ENCODE measurements at regions not wholly inside any gene's neighbourhood (a gene's known extent, or its start where the extent isn't known, plus 50 kb on each side); places are given as distances from the start of the nearest gene placed in this dataset.

GRCh38 chr3:1987980-1988379 lies 110.7 kb upstream of the CNTN4 start:
- Histone ChIP-seq H3K4me3 (ENCODE audit: low read depth, low read length) (no peak overlapping the region), H3K27me3 (ENCODE audit: control insufficient read depth, insufficient read depth, low read length) (no peaks in the 10 kb centered on the region), H3K36me3 (ENCODE audit: control insufficient read depth, insufficient read depth, low read length) (no peaks in the 10 kb centered on the region), H3K9me3 (ENCODE audit: control insufficient read depth in 2 of 2, low read length in 2 of 2) (peaks cover 0 to 5% of the 10 kb centered on the region in 2 experiments), H3K4me1 (ENCODE audit: control insufficient read depth, insufficient read depth, low read length, poor library complexity, severe bottlenecking) (no peaks in the 10 kb centered on the region), H3K27ac (ENCODE audit: insufficient read depth, low read length, poor library complexity, severe bottlenecking) (no peak overlapping the region)
- no peaks in the 10 kb centered on the region for H3K27me3 Mint-ChIP-seq
- H3K4me3 Mint-ChIP-seq, result no peak overlapping the region
- no peaks in the 10 kb centered on the region for H3K4me1 Mint-ChIP-seq
- H3K36me3 Mint-ChIP-seq, result no peaks in the 10 kb centered on the region
- H3K27ac Mint-ChIP-seq, result no peak overlapping the region
- ATAC-seq (ENCODE audit: low read depth in 2 of 2) (no peak), DNase-seq (no peak)
- peaks cover 2 to 18% (median 4%) of the 10 kb centered on the region in 7 donors for H3K9me3 Mint-ChIP-seq

- H3K36me3 ChIP-seq (ENCODE audit: control insufficient read depth, insufficient read depth, low read length), result no peaks in the 10 kb centered on the region
- no peak overlapping the region for H3K27ac Mint-ChIP-seq
- no peaks in the 10 kb centered on the region for H3K27me3 ChIP-seq (ENCODE audit: control insufficient read depth, insufficient read depth, low read length)
- H3K36me3 Mint-ChIP-seq, result no peaks in the 10 kb centered on the region
- no peak overlapping the region for H3K4me3 ChIP-seq (ENCODE audit: low read depth, low read length)
- H3K27me3 Mint-ChIP-seq, result no peaks in the 10 kb centered on the region
- H3K9me3 Mint-ChIP-seq, result peaks cover 0 to 16% (median 7%) of the 10 kb centered on the region in 7 donors
- H3K4me1 ChIP-seq (ENCODE audit: control insufficient read depth, insufficient read depth, low read length, poor library complexity, severe bottlenecking), result no peaks in the 10 kb centered on the region
- H3K4me1 Mint-ChIP-seq, result no peaks in the 10 kb centered on the region
- ATAC-seq (ENCODE audit: low read depth in 2 of 2) (no peak), DNase-seq (no peak)
- peaks cover 4 to 20% of the 10 kb centered on the region in 2 experiments for H3K9me3 ChIP-seq (ENCODE audit: control insufficient read depth in 2 of 2, low read length in 2 of 2)
- no peak overlapping the region for H3K4me3 Mint-ChIP-seq
- H3K27ac ChIP-seq (ENCODE audit: insufficient read depth, low read length, poor library complexity, severe bottlenecking), result no peak overlapping the region
Observed at GRCh38 chr3:1998739-1999138, 99.9 kb upstream of the CNTN4 start.

- no peaks in the 10 kb centered on the region for H3K36me3 Mint-ChIP-seq
- ATAC-seq (ENCODE audit: low read depth in 2 of 2) (no peak), DNase-seq (no peak)
- H3K27ac ChIP-seq (ENCODE audit: insufficient read depth, low read length, poor library complexity, severe bottlenecking), result no peak overlapping the region
- no peaks in the 10 kb centered on the region for H3K27me3 Mint-ChIP-seq
- peaks cover 8 to 18% of the 10 kb centered on the region in 2 experiments for H3K9me3 ChIP-seq (ENCODE audit: control insufficient read depth in 2 of 2, low read length in 2 of 2)
- H3K9me3 Mint-ChIP-seq, result peaks cover 4 to 11% (median 8%) of the 10 kb centered on the region in 7 donors
- no peaks in the 10 kb centered on the region for H3K36me3 ChIP-seq (ENCODE audit: control insufficient read depth, insufficient read depth, low read length)
- no peaks in the 10 kb centered on the region for H3K27me3 ChIP-seq (ENCODE audit: control insufficient read depth, insufficient read depth, low read length)
- H3K27ac Mint-ChIP-seq, result no peak overlapping the region
- H3K4me3 ChIP-seq (ENCODE audit: low read depth, low read length), result no peak overlapping the region
- H3K4me1 Mint-ChIP-seq, result no peaks in the 10 kb centered on the region
- no peaks in the 10 kb centered on the region for H3K4me1 ChIP-seq (ENCODE audit: control insufficient read depth, insufficient read depth, low read length, poor library complexity, severe bottlenecking)
- no peak overlapping the region for H3K4me3 Mint-ChIP-seq
Observed at GRCh38 chr3:2001306-2002108, 97.2 kb upstream of the CNTN4 start.

- Histone ChIP-seq H3K4me1 (ENCODE audit: control insufficient read depth, insufficient read depth, low read length, poor library complexity, severe bottlenecking) (no peaks in the 10 kb centered on the region), H3K9me3 (ENCODE audit: control insufficient read depth in 2 of 2, low read length in 2 of 2) (no peaks in the 10 kb centered on the region), H3K27me3 (ENCODE audit: control insufficient read depth, insufficient read depth, low read length) (no peaks in the 10 kb centered on the region), H3K36me3 (ENCODE audit: control insufficient read depth, insufficient read depth, low read length) (no peaks in the 10 kb centered on the region), H3K4me3 (ENCODE audit: low read depth, low read length) (no peak overlapping the region), H3K27ac (ENCODE audit: insufficient read depth, low read length, poor library complexity, severe bottlenecking) (no peak overlapping the region)
- Mint-ChIP-seq H3K9me3 (peaks cover 0 to 9% (median 3%) of the 10 kb centered on the region in 7 donors), H3K27me3 (no peaks in the 10 kb centered on the region), H3K27ac (no peak overlapping the region), H3K4me3 (no peak overlapping the region), H3K36me3 (no peaks in the 10 kb centered on the region), H3K4me1 (no peaks in the 10 kb centered on the region)
- DNase-seq (no peak), ATAC-seq (ENCODE audit: low read depth in 2 of 2) (no peak)
Observed at GRCh38 chr3:2023959-2024358, 74.7 kb upstream of the CNTN4 start.

- no peak overlapping the region for H3K4me3 ChIP-seq (ENCODE audit: low read depth, low read length)
- H3K36me3 Mint-ChIP-seq, result no peaks in the 10 kb centered on the region
- no peaks in the 10 kb centered on the region for H3K27me3 Mint-ChIP-seq
Observed at GRCh38 chr3:2024713-2025112, 74.0 kb upstream of the CNTN4 start.

GRCh38 chr3:2029559-2029958 lies 69.1 kb upstream of the CNTN4 start:
- Mint-ChIP-seq H3K27me3 (no peaks in the 10 kb centered on the region), H3K27ac (no peak overlapping the region)

More at GRCh38 chr3:2024713-2025112, 74.0 kb upstream of the CNTN4 start:
- H3K9me3 Mint-ChIP-seq, result peaks cover 0 to 13% (median 3%) of the 10 kb centered on the region in 7 donors
- Histone ChIP-seq H3K9me3 (ENCODE audit: control insufficient read depth in 2 of 2, low read length in 2 of 2) (no peaks in the 10 kb centered on the region), H3K36me3 (ENCODE audit: control insufficient read depth, insufficient read depth, low read length) (no peaks in the 10 kb centered on the region), H3K27me3 (ENCODE audit: control insufficient read depth, insufficient read depth, low read length) (no peaks in the 10 kb centered on the region), H3K27ac (ENCODE audit: insufficient read depth, low read length, poor library complexity, severe bottlenecking) (no peak overlapping the region), H3K4me1 (ENCODE audit: control insufficient read depth, insufficient read depth, low read length, poor library complexity, severe bottlenecking) (no peaks in the 10 kb centered on the region)
- H3K27ac Mint-ChIP-seq, result no peak overlapping the region
- ATAC-seq (ENCODE audit: low read depth in 2 of 2), result no peak
- DNase-seq, result no peak
- H3K4me3 Mint-ChIP-seq, result no peak overlapping the region
- H3K4me1 Mint-ChIP-seq, result no peaks in the 10 kb centered on the region

GRCh38 chr3:2036076-2036475 lies 62.6 kb upstream of the CNTN4 start:
- H3K9me3 ChIP-seq (ENCODE audit: control insufficient read depth in 2 of 2, low read length in 2 of 2), result no peaks in the 10 kb centered on the region
- DNase-seq, result no peak
- no peak overlapping the region for H3K4me3 Mint-ChIP-seq
- H3K36me3 ChIP-seq (ENCODE audit: control insufficient read depth, insufficient read depth, low read length), result no peaks in the 10 kb centered on the region
- no peaks in the 10 kb centered on the region for H3K4me1 ChIP-seq (ENCODE audit: control insufficient read depth, insufficient read depth, low read length, poor library complexity, severe bottlenecking)
- no peaks in the 10 kb centered on the region for H3K4me1 Mint-ChIP-seq
- H3K27me3 ChIP-seq (ENCODE audit: control insufficient read depth, insufficient read depth, low read length), result no peaks in the 10 kb centered on the region
- ATAC-seq (ENCODE audit: low read depth in 2 of 2), result no peak
- no peaks in the 10 kb centered on the region for H3K27me3 Mint-ChIP-seq
- H3K27ac Mint-ChIP-seq, result no peak overlapping the region
- H3K4me3 ChIP-seq (ENCODE audit: low read depth, low read length), result no peak overlapping the region
- no peaks in the 10 kb centered on the region for H3K36me3 Mint-ChIP-seq
- peaks cover 3 to 13% (median 9%) of the 10 kb centered on the region in 7 donors for H3K9me3 Mint-ChIP-seq
- no peak overlapping the region for H3K27ac ChIP-seq (ENCODE audit: insufficient read depth, low read length, poor library complexity, severe bottlenecking)

More at GRCh38 chr3:2029559-2029958, 69.1 kb upstream of the CNTN4 start:
- no peak for DNase-seq
- peaks cover 3 to 24% (median 12%) of the 10 kb centered on the region in 7 donors for H3K9me3 Mint-ChIP-seq
- no peak overlapping the region for H3K27ac ChIP-seq (ENCODE audit: insufficient read depth, low read length, poor library complexity, severe bottlenecking)
- H3K4me3 ChIP-seq (ENCODE audit: low read depth, low read length), result no peak overlapping the region
- no peaks in the 10 kb centered on the region for H3K4me1 ChIP-seq (ENCODE audit: control insufficient read depth, insufficient read depth, low read length, poor library complexity, severe bottlenecking)
- no peaks in the 10 kb centered on the region for H3K9me3 ChIP-seq (ENCODE audit: control insufficient read depth in 2 of 2, low read length in 2 of 2)
- H3K36me3 Mint-ChIP-seq, result no peaks in the 10 kb centered on the region
- no peaks in the 10 kb centered on the region for H3K36me3 ChIP-seq (ENCODE audit: control insufficient read depth, insufficient read depth, low read length)
- no peak overlapping the region for H3K4me3 Mint-ChIP-seq
- no peaks in the 10 kb centered on the region for H3K27me3 ChIP-seq (ENCODE audit: control insufficient read depth, insufficient read depth, low read length)
- no peak for ATAC-seq (ENCODE audit: low read depth in 2 of 2)
- H3K4me1 Mint-ChIP-seq, result no peaks in the 10 kb centered on the region

GRCh38 chr3:2041931-2042330 lies 56.7 kb upstream of the CNTN4 start:
- no peak overlapping the region for H3K27ac ChIP-seq (ENCODE audit: insufficient read depth, low read length, poor library complexity, severe bottlenecking)
- Mint-ChIP-seq H3K27me3 (no peaks in the 10 kb centered on the region), H3K36me3 (no peaks in the 10 kb centered on the region), H3K9me3 (peaks cover 0 to 7% (median 3%) of the 10 kb centered on the region in 7 donors), H3K4me1 (no peaks in the 10 kb centered on the region), H3K4me3 (no peak overlapping the region), H3K27ac (no peak overlapping the region)
- no peak for ATAC-seq (ENCODE audit: low read depth in 2 of 2)
- no peak for DNase-seq
- no peaks in the 10 kb centered on the region for H3K36me3 ChIP-seq (ENCODE audit: control insufficient read depth, insufficient read depth, low read length)
- no peaks in the 10 kb centered on the region for H3K27me3 ChIP-seq (ENCODE audit: control insufficient read depth, insufficient read depth, low read length)
- H3K4me1 ChIP-seq (ENCODE audit: control insufficient read depth, insufficient read depth, low read length, poor library complexity, severe bottlenecking), result no peaks in the 10 kb centered on the region
- H3K9me3 ChIP-seq (ENCODE audit: control insufficient read depth in 2 of 2, low read length in 2 of 2), result no peaks in the 10 kb centered on the region
- no peak overlapping the region for H3K4me3 ChIP-seq (ENCODE audit: low read depth, low read length)

Measured in CD4-positive, CD25-positive, alpha-beta regulatory T cell (primary cell).